Pons (tissue), 1 donor: ENCODE measurements at regions not wholly inside any gene's neighbourhood (a gene's known extent, or its start where the extent isn't known, plus 50 kb on each side); places are given as distances from the start of the nearest gene placed in this dataset.

ENCODE experiments used
- DNase-seq: peaks from one replicate; pipeline ENCODE4 v3.0.0-alpha.2; 2016; ENCODE audit warnings: low spot score

DNA sequence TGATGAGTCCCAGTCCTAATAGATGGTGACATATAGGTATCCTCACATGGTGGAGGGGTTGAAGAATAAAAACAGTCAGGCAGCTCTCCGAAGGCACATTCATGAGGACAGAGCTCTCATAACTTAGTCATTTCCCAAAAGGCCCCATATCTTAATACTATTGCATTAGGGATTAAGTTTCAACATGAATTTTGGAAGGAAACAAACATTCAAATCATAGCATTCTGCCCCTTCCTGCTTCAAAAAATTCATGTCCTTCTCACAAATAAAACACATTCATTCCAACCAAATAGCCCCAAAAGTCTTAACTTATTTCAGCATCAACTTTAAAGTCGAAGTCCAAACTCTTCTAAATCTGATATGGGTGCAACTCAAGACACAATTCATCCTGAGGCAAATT is 277.2 kb upstream of the NR4A3 start:
- DNase-seq: no peak

DNA sequence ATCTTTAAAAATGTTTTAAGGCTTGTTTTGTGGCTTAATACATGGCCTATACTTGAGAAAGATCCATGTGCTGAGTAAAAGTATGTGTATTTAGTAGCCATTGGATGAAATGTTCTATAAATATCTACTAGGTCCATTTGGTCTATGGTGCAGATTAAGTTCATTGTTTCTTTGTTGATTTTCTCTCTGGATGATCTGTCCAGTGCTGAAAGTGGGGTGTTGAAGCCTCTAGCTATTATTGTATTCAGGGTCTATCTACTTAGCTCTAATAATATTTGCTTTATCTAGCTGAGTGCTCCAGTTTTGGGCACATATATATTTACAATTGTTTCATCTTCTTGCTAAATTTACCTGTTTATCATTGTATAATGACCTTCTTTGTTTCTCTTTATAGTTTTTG is 272.2 kb upstream of the NR4A3 start:
- DNase-seq: no peak

DNA sequence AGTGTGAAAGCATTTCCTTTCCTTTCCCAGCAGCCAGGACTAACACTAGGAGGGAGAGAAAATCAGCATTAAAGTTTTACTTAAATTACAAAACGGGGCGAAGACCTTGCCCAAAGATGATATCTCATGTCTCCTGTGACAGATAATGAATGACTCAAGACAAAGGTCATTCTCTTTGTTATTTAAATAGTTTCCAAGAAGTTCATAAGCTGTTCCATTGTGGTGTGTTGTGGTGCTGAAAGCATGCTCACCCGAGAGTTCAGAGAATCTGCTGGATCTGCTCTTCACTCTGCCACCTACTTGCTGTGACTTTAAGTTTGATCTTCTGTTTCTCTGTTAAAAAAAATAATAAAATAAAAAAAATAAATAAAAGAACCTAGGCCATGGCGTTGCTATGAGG is 265.9 kb upstream of the NR4A3 start:
- no peak for DNase-seq

DNA sequence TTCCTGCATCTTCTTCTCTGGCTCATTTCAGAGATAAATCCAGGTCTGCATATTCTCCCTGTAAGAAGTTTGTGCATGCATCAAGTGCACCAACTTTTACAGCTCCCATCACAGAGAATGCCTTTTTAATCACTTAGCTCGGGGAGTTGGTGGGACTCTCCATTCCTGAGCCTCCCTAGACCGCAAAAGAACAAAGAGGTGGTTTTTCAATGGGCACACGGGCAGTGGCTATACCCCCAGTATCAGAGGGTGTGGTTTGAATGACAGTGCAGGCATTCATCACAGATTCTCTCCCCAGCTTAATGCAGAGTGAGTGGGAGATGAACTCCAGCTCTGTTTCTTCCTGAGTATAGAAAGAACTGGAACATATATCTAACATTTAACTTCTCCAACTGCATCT is 264.7 kb upstream of the NR4A3 start:
- no peak for DNase-seq

DNA sequence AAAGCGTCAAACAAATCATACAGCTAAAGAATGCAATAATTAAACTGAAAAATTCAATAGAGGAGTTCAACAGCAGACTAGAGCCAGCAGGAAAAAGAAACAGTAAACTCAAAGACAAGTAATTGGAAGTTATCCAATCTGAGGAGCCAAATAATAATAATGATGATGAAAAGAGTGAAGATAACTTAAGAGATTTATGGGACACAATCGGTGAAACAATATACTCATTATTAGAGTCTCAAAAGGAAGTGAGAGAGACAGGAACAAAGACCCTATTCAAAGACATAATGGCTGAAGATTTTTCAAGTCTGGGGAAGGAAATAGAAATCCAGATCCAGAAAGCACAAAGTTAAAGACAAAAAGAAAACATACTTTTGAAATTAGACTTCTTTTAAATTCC is 263.9 kb upstream of the NR4A3 start:
- no peak for DNase-seq

DNA sequence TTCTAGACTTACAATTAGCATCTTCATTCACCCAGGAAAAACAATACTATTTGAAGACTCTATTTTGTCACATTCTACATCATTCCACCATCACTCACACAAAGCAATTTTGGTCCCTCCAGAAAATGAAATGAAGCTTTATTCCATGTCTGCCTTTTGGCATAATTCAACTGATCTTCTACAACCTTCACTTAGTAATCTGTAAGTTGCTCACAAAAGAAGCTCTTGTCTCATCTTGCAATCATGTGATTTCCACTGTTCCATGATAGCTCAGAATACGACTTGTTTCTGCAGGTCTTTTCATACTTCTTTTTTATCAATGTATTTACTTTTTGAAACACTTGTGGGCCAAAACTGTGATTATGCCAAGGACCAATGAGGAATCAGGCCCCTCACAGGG is 261.9 kb upstream of the NR4A3 start:
- DNase-seq: no peak

DNA sequence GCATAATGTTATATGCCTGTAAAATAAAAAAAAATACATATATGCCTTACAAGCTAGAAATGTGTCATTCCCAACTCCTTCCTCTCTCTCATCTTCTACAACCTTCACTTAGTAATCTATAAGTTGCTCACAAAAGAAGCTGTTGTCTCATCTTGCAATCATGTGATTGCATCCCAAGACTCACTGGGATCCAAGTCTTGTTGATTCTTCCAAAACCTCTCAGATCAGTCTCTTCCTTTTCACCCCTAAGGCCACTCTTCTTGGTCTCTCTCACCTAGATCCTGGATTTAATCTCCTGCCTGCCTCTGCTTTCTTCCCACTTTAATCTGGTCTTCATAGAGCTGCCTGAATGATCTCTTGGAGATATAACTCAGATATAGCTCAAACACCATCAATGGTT is 261.1 kb upstream of the NR4A3 start:
- no peak for DNase-seq

DNA sequence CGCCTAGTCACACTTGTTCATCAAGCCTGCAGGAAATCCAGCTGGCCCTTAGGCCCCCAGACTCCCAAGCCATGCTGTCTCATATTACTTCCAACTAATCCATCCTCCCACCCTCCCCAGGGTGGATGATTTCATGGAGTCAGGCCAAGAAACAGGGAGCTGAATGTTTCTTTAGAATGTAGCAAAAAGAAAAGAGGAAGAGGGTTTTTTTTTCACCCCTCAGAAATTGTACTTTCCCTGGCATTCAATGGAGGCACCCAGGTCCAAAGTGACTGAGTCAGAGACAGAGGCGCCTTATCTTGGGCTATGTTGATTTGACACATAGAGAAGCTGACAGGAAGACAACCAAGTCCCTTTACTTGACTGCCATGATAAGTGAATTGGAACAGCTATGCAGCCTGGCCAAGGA is 260.2 kb upstream of the NR4A3 start:
- DNase-seq: no peak

DNA sequence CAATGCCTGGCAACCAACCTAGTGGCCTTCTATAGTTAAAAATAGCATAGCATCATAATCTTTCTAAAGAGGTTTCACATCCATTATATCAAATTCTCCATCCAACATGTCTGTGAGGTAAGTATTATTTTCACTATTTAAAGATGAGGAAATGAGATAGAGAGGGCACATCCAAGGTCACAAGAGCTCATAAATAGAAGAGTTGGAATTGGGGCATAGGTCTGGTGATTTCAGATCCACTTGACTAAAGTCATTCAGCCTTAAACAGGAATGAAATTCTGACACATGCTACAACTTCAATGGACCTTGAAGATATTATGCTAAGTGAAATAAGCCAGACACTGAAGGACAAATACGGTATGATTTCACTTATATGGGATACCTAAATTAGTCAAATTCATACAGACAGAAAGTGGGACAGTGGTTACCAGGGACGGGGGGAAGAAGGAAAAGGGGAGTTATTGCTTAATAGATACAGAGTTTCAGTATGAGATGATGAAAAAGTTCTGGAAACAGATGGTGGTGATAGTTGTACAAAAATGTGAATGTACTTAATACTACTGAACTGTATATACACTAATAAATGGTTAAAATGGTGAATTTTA is 259.6 kb upstream of the NR4A3 start:
- DNase-seq: no peak

DNA sequence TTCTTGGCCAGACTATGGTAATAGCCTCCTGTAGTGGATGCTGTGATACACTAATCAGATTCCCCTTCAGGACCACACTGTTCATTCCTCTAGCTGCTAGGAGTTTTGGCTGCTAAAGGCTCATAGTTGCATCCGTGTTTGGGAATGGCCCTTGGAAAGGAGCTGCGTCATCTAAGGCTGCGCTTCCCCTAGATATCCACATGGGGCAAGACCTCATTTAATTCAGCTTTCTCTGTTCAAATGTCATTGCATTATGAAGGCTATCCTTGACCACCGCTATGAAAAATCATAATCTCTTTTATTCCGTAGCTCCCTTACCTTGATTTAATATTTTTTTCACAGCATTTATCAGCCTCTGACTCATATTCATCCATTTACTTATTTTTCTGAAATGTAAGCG is 258.3 kb upstream of the NR4A3 start:
- DNase-seq: no peak

DNA sequence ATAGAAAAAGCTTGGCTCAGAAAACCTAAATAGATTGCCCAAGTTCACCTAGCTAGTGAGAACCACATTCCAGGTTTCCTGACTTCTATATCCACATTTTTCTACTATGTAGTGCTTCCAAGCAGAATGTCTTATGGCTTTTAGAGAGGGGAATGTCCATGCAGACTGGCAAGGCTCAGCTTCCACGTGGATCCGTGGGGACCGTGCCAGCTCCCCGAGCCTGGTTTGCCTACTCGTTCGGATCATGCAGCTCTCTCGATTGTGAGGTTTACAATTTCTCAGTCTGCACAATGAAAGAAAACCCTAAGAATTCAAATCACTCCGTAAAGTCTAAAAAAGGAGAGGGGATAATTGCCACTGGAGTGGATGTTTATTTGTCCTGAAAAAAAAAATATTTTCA is 256.5 kb upstream of the NR4A3 start:
- no peak for DNase-seq

DNA sequence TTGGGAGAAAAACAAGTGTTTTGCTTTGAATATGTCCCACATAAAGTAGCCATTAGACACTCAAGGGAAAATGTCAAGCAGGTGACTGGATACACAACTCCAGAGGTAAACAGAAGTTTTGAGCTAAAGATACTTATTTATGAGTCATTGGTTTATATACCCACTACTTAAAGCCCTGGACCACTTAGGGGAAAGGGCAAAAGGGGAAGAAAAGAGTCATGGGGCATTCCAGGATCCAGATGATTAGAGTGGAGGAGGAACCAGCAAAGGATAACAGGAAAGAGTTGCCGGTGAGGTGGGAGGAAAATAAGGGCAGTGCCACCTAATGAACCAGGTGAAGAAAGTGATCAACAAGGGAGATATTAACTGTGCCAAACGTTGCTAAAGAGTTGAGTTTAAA is 254.2 kb upstream of the NR4A3 start:
- no peak for DNase-seq

DNA sequence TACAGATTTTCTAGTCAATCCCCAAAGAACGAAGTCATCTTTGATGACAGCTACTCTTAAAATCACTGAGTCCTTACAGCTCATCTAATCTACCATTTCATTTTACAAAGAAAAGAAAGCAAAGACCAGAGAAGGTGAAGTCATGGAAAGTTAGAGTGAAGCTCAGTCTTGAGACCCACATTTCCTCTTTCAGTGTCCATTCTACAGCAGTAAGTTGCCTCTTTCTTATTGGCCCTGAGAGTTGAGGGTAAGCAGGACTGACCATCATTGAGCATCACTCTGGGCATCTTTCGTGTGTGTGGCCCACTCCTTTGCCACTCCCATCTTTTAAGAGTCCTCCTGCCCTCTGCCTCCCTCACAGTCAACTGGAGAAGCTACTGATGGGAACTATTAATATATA is 251.8 kb upstream of the NR4A3 start:
- DNase-seq: no peak

DNA sequence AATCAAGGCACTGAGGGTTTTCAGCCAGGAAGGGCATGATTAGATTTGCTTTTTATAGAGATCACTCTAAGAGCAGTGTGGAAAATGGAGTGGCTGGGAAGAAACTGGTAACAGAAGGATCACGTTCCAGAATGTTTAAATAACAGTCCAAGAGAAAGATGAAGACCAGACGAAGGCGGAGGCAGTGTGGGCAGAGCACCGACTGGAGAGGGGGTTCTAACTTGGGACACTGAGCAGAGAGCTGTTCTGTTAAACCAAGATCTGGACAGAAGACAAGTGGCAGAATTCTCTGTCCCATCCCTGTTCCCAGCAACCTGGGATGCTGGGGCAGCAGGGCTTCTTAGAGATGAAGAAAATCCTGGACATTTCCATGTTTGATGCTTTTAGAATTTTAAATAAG is 249.1 kb upstream of the NR4A3 start:
- DNase-seq: no peak

DNA sequence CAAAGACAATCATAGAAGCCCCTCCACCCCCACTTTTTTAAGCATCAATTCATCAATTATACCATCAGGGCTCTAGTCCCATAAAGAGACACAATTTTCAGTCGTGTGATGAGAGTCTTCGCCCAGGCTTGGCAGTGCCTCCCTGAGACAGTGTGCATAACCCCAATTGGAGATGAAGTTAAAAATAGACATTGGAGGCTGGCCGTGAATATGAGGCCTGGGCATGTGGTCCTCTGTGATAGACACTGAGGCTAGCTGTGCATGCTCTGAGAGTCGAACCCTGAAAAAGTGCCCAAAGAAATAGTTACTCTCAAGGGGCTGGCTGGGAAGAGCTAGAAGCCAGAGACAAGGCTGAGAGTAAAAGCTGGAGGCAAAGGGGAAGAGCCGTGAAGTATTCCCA is 248.6 kb upstream of the NR4A3 start:
- DNase-seq: no peak

DNA sequence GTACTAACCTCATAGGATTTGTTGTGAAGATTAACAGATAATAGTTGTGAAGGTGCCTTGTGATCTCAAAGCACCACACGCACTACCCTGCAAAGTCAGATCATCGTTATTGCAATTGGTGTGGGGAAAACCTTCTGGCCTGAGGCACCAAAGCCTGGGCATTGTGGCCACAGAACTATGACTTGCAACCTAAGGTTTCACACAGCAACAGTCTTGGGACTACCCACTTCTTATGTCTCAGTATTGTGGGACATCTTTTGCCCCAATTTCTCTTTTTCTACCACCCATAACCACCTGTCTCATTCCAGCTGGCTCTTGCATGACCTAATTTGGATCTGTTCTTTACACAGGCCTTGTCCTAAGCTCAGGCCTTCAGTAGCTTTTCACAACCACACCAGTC is 247.8 kb upstream of the NR4A3 start:
- no peak for DNase-seq

DNA sequence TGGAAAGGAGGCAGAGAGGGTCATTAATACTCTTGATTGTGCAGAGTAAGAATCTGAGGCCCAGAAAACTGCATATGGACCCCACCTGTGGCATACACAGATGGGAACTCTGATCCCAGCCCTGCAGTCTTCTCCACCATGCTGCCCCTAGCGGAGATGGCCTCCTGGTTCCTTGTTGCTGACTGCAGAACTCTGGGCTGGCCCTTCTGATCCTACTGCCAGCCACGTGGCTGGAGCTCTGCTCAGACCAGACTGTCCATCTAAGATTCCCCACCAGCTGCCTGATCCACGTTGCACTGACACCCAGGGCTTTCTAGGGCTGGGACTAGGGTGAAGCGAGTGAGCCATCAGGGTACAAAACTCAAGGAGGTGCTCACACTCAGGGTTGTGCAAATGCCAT is 245.7 kb upstream of the NR4A3 start:
- no peak for DNase-seq

DNA sequence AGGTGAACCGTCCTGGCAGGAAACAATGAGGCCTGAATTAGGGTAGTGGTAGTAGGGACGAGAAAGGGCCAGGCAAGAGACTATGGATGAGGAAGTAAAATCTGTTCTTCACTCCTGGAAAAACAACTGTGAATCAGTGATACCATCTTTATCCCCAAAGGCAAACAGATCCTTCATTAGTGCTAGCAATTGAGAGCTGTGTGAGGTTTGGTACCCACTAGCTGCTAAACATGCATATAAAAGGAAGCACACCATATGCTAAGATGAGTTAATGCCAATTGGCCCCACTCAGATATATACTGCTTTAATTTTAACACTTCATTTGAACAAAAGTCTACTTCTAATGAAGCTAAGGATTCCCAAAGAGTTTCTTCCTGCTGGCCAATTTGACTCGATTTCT is 244.8 kb upstream of the NR4A3 start:
- DNase-seq: no peak

DNA sequence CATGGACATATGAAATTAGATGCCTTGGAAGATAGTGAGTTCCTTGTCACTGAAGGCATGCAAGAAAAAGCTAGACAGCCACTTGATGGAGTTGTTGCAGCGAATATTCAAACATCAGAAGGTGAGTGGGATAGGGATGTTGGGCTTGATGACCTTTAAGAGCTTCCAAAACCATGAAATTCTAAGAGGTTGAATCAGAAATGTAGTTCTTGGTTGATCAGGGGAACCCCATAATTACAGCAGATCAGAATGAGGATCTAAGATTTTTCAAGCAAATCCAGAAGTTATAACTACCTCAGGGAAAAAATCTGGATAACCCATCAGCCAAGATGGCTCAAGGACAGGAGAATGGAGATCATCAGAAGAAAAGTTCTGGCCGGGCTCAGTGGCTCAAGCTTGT is 244.3 kb upstream of the NR4A3 start:
- DNase-seq: no peak

DNA sequence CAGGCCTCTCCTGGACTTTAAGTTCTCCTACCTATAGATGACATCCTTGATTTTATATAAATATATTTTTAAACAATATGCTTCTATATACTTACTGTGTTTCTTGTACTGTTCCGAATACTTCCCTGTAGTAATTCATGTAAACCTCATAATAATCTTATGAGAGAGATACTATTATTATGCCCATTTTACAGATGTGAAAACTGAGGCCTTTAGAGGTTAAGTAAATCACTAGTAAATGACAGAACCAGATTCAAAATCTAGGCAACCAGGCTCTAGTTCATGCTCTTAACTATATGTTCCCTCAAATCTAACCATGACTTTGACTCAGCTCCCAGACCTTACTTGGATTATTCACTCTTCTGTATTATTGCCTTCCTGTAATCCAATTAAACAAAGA is 243.0 kb upstream of the NR4A3 start:
- DNase-seq: no peak

DNA sequence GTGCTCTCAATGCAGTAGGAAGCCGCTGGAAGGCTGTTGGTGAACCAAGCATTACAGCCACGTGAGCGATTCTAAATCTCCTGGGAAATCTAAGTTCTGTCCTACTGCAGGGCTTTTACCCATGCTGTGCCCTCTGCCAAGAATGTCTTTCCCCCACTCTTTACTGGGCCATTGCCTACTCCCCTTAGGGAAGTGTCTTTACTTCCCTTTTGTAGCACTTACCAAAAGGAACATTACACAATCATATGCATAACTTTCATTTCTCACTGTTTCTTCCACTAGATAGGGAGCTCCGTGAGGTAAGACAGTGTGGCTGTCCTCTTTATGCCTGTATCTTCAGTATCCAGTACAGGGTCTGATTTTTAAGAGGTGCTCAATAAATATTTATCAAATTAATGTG is 241.7 kb upstream of the NR4A3 start:
- peak; percentile 49 for DNase-seq

DNA sequence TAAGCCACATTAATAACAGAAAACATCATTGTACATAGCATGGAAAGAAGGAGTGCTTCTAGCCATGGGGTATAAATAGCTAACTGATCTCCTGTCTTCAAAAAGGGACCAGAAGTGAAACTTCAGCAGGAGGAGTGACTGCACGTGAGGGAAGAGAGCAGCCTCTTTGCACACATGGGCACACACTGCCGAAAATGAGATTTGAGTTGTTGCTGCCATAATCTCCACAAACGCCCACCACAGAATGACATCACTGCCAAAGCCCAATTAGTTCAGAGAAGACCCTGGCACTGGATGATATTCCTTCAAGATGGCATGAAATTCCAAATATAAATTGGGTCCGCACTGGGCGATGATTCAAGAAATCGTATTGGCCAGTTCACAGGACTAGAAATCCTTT is 238.9 kb upstream of the NR4A3 start:
- no peak for DNase-seq

DNA sequence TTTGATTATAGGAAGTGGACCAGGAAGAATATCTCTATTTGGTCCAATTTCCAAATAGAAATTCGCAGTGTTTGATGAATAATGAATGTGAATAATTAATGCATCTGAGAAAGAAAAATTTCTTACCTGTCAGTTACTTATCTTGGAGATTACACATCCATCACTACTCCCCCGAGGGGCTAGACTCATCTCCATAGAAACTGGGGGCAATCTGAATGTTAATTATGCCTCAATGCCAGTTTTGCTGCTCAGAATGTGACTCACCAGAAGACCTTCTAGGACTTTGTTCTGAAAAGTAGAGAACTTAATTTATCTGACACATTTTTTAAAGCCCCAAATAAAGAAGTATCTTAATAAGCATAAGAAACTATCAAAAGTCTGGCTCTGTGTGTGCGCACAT is 233.4 kb upstream of the NR4A3 start:
- DNase-seq: no peak

DNA sequence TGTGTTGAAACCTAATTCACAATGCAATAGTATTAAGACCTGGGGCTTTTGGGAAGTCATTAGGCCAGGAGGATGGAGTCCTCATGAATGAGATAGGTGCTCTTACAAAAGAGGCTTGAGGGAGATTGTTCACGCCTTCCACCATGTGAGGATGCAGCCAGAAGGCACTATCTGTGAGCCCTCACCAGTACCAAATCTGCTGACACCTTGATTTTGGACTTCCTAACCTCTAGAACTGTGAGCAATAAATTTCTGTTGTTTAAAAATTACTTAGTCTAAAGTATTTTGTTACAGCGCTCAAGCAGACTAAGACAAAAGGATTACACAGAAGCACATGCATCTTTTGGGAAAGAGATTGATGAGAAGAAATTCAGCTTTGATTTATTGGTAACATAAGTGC is 232.9 kb upstream of the NR4A3 start:
- DNase-seq: no peak

DNA sequence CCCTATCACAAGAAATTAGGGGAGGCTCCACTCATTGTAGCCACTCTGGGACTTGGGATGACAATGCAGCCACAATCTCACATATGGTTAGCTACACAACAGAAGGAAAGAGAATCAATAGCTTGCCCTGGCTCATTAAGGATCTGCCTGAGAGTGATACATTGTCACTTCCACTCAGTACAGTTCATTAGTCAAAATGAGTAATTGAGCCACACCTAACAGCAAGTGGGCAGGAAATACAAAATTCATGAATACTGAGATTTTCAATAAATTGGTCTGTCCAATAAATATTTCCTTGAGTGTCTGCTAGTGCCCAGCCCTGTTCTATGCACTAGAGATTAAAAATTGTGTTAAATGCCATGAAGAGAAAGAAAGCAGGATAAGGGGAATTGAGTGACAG is 231.3 kb upstream of the NR4A3 start:
- DNase-seq: no peak
